GM23338 (cell line): ENCODE measurements at regions not wholly inside any gene's neighbourhood (a gene's known extent, or its start where the extent isn't known, plus 50 kb on each side); places are given as distances from the start of the nearest gene placed in this dataset.

Source experiments
- ATAC-seq: fragments of 200-7000 bp; cut with Tn5 transposase; 3 replicates; pipeline ENCODE4 v1.9.1; 2020
- DNase-seq: peaks from one replicate; pipeline ENCODE4 v3.0.0-alpha.2; 2015; ENCODE audit warnings: low spot score
- H2AFZ ChIP-seq: fragments of 200-600 bp; sonication (generic); 2 replicates; pipeline ENCODE4 v1.8.0; 2016; ENCODE audit warnings: antibody characterized with exemption, mild to moderate bottlenecking, moderate library complexity
- H3F3A ChIP-seq: fragments of 200-600 bp; sonication (generic); replicated peaks from 2 replicates; pipeline ENCODE4 v1.8.0; 2017; ENCODE audit warnings: antibody characterized with exemption, mixed run types, low read depth
- H3K27ac ChIP-seq: fragments of 200-600 bp; sonication (generic); 2 replicates; pipeline ENCODE4 v1.6.1; 2016; ENCODE audit warnings: low read depth
- H3K27me3 ChIP-seq: fragments of 200-600 bp; sonication (generic); 2 replicates; pipeline ENCODE4 v1.8.0; 2016; ENCODE audit warnings: mild to moderate bottlenecking, mixed run types, moderate library complexity; ENCODE audit not compliant: insufficient read depth
- H3K36me3 ChIP-seq: fragments of 200-600 bp; sonication (generic); 2 replicates; pipeline ENCODE4 v1.8.0; 2016; ENCODE audit warnings: mild to moderate bottlenecking; ENCODE audit not compliant: insufficient read depth
- H3K4me1 ChIP-seq: fragments of 200-600 bp; sonication (generic); 2 replicates; pipeline ENCODE4 v1.8.0; 2016; ENCODE audit warnings: mild to moderate bottlenecking, moderate library complexity; ENCODE audit not compliant: insufficient read depth
- H3K4me2 ChIP-seq: fragments of 200-600 bp; sonication (generic); 2 replicates; pipeline ENCODE4 v1.7.1; 2017; ENCODE audit warnings: mixed run types
- H3K4me3 ChIP-seq: fragments of 200-600 bp; sonication (generic); 2 replicates; pipeline ENCODE4 v1.6.1; 2016; ENCODE audit warnings: mixed run types
- H3K79me2 ChIP-seq: fragments of 200-600 bp; sonication (generic); replicated peaks from 2 replicates; pipeline ENCODE4 v1.8.0; 2017; ENCODE audit warnings: mild to moderate bottlenecking; ENCODE audit not compliant: insufficient read depth
- H3K9me2 ChIP-seq: fragments of 200-600 bp; sonication (generic); 2 replicates; pipeline ENCODE4 v1.8.0; 2017; ENCODE audit not compliant: insufficient read depth
- H4K20me1 ChIP-seq: fragments of 200-600 bp; sonication (generic); replicated peaks from 2 replicates; pipeline ENCODE4 v1.8.0; 2017; ENCODE audit warnings: mild to moderate bottlenecking; ENCODE audit not compliant: insufficient read depth
- H3K27ac Mint-ChIP-seq: 2 replicates; pipeline ENCODE4 v1.8.0; 2020; ENCODE audit warnings: inconsistent platforms, mild to moderate bottlenecking, moderate library complexity, mixed read lengths
- H3K27me3 Mint-ChIP-seq: 3 replicates; pipeline ENCODE4 v1.8.0; 2022; ENCODE audit warnings: low read depth, mild to moderate bottlenecking, moderate library complexity, mixed read lengths, inconsistent platforms; ENCODE audit not compliant: insufficient read depth, poor library complexity
- H3K36me3 Mint-ChIP-seq: 3 replicates; pipeline ENCODE4 v1.8.0; 2021; ENCODE audit warnings: low read depth, mild to moderate bottlenecking, inconsistent platforms, moderate library complexity, mixed read lengths
- H3K4me1 Mint-ChIP-seq: 3 replicates; pipeline ENCODE4 v1.8.0; 2020; ENCODE audit warnings: mild to moderate bottlenecking, inconsistent platforms, mixed read lengths
- H3K4me3 Mint-ChIP-seq: 3 replicates; pipeline ENCODE4 v1.8.0; 2021; ENCODE audit warnings: moderate library complexity, mild to moderate bottlenecking, inconsistent platforms, mixed read lengths
- H3K9me3 Mint-ChIP-seq: 3 replicates; pipeline ENCODE4 v1.8.0; 2020; ENCODE audit warnings: moderate library complexity, mild to moderate bottlenecking, inconsistent platforms, mixed read lengths
- CREB1 ChIP-seq: fragments of 250-450 bp; sonication (Bioruptor Pico); IDR thresholded peaks from 2 replicates; pipeline ENCODE4 v1.5.0; 2020; ENCODE audit warnings: low read depth, mild to moderate bottlenecking, moderate library complexity
- EZH2 ChIP-seq: fragments of 200-600 bp; sonication (generic); IDR thresholded peaks from one replicate; pipeline ENCODE4 v1.8.0; 2017; ENCODE audit warnings: antibody characterized with exemption, mild to moderate bottlenecking, low read depth; ENCODE audit not compliant: unreplicated experiment
- EZH2phosphoT487 ChIP-seq: fragments of 200-600 bp; sonication (generic); IDR thresholded peaks from one replicate; pipeline ENCODE4 v1.8.1; 2018; ENCODE audit warnings: antibody characterized with exemption; ENCODE audit not compliant: unreplicated experiment
- JUNB ChIP-seq: IDR thresholded peaks from one replicate; pipeline ENCODE4 v1.6.1; 2016; ENCODE audit warnings: antibody characterized with exemption; ENCODE audit not compliant: unreplicated experiment
- NANOG ChIP-seq: IDR thresholded peaks from 2 replicates; pipeline ENCODE4 v1.6.1; 2016; ENCODE audit warnings: antibody characterized with exemption, borderline replicate concordance
- POLR2AphosphoS5 ChIP-seq: IDR thresholded peaks from 2 replicates; pipeline ENCODE4 v1.6.1; 2016; ENCODE audit warnings: antibody characterized with exemption, low read depth
- STAT1 ChIP-seq: IDR thresholded peaks from one replicate; pipeline ENCODE4 v1.6.1; 2016; ENCODE audit warnings: antibody characterized with exemption; ENCODE audit not compliant: unreplicated experiment
- ZNF114 ChIP-seq: fragments of 250-450 bp; sonication (Bioruptor Pico); IDR thresholded peaks from 2 replicates; pipeline ENCODE4 v1.5.0; 2020; ENCODE audit warnings: mild to moderate bottlenecking, moderate library complexity
- ZNF331 ChIP-seq: fragments of 250-450 bp; sonication (Bioruptor Pico); IDR thresholded peaks from 2 replicates; pipeline ENCODE4 v1.5.0; 2020; ENCODE audit warnings: low read depth, mild to moderate bottlenecking, moderate library complexity
- TF ChIP-seq, protein P1 (sequence below), 2 experiments: fragments of 200-600 bp in 1 of 2; sonication (generic) in 1 of 2; conservative IDR thresholded peaks; 2 replicates each; pipeline versions ENCODE4 v1.5.1 to v1.6.1; 2016 to 2017; ENCODE audit warnings: antibody characterized with exemption in 2 of 2, low read depth in 2 of 2, mild to moderate bottlenecking in 2 of 2, moderate library complexity in 1 of 2
- TF ChIP-seq, protein P2 (sequence below): IDR thresholded peaks from one replicate; pipeline ENCODE4 v1.6.1; 2018; ENCODE audit warnings: antibody characterized with exemption; ENCODE audit not compliant: unreplicated experiment
- TF ChIP-seq, protein P3 (sequence below): IDR thresholded peaks from 2 replicates; pipeline ENCODE4 v1.6.1; 2016; ENCODE audit warnings: antibody characterized with exemption
- TF ChIP-seq, protein P4 (sequence below): fragments of 250-450 bp; sonication (Bioruptor Pico); IDR thresholded peaks from 2 replicates; pipeline ENCODE4 v1.5.0; 2020; ENCODE audit warnings: mild to moderate bottlenecking, moderate library complexity

DNA sequence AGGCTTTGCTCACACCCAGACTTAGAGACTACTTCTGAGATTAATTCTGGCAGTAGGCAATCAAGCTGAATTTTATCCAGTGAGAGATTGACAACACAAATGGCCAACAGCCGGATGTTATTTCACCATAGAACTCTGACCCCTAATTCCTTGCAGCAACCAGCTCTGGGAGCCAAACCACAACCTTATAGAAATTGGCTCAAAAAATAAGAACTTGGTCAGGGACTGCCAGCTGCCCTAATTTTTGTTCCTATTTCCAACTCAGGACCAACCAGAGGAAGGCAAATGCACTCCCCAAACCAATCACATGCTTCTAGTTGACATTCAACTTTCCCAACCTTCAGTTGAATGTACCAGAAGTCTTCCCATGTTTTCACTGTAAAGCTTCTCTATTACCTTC, 269.7 kb downstream of the HS3ST1 start:
- no peak overlapping the region for H3K4me2 ChIP-seq
- H3K4me3 Mint-ChIP-seq, result no peak overlapping the region
- TF ChIP-seq POLR2AphosphoS5 (no peak), STAT1 (no peak), EZH2phosphoT487 (no peak), ZNF114 (no peak), CREB1 (CRISPR knock-in tag) (no peak), NANOG (no peak), JUNB (no peak), EZH2 (no peak), ZNF331 (CRISPR knock-in tag) (no peak)
- TF ChIP-seq, protein P1, sequence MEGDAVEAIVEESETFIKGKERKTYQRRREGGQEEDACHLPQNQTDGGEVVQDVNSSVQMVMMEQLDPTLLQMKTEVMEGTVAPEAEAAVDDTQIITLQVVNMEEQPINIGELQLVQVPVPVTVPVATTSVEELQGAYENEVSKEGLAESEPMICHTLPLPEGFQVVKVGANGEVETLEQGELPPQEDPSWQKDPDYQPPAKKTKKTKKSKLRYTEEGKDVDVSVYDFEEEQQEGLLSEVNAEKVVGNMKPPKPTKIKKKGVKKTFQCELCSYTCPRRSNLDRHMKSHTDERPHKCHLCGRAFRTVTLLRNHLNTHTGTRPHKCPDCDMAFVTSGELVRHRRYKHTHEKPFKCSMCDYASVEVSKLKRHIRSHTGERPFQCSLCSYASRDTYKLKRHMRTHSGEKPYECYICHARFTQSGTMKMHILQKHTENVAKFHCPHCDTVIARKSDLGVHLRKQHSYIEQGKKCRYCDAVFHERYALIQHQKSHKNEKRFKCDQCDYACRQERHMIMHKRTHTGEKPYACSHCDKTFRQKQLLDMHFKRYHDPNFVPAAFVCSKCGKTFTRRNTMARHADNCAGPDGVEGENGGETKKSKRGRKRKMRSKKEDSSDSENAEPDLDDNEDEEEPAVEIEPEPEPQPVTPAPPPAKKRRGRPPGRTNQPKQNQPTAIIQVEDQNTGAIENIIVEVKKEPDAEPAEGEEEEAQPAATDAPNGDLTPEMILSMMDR (conservative IDR thresholded peaks at IDR 0.05; ENCODE audit: low read depth in 2 of 2), result no peak
- TF ChIP-seq, protein P2, sequence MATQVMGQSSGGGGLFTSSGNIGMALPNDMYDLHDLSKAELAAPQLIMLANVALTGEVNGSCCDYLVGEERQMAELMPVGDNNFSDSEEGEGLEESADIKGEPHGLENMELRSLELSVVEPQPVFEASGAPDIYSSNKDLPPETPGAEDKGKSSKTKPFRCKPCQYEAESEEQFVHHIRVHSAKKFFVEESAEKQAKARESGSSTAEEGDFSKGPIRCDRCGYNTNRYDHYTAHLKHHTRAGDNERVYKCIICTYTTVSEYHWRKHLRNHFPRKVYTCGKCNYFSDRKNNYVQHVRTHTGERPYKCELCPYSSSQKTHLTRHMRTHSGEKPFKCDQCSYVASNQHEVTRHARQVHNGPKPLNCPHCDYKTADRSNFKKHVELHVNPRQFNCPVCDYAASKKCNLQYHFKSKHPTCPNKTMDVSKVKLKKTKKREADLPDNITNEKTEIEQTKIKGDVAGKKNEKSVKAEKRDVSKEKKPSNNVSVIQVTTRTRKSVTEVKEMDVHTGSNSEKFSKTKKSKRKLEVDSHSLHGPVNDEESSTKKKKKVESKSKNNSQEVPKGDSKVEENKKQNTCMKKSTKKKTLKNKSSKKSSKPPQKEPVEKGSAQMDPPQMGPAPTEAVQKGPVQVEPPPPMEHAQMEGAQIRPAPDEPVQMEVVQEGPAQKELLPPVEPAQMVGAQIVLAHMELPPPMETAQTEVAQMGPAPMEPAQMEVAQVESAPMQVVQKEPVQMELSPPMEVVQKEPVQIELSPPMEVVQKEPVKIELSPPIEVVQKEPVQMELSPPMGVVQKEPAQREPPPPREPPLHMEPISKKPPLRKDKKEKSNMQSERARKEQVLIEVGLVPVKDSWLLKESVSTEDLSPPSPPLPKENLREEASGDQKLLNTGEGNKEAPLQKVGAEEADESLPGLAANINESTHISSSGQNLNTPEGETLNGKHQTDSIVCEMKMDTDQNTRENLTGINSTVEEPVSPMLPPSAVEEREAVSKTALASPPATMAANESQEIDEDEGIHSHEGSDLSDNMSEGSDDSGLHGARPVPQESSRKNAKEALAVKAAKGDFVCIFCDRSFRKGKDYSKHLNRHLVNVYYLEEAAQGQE, result no peak
- TF ChIP-seq, protein P3, sequence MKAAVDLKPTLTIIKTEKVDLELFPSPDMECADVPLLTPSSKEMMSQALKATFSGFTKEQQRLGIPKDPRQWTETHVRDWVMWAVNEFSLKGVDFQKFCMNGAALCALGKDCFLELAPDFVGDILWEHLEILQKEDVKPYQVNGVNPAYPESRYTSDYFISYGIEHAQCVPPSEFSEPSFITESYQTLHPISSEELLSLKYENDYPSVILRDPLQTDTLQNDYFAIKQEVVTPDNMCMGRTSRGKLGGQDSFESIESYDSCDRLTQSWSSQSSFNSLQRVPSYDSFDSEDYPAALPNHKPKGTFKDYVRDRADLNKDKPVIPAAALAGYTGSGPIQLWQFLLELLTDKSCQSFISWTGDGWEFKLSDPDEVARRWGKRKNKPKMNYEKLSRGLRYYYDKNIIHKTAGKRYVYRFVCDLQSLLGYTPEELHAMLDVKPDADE, result no peak
- TF ChIP-seq, protein P4, sequence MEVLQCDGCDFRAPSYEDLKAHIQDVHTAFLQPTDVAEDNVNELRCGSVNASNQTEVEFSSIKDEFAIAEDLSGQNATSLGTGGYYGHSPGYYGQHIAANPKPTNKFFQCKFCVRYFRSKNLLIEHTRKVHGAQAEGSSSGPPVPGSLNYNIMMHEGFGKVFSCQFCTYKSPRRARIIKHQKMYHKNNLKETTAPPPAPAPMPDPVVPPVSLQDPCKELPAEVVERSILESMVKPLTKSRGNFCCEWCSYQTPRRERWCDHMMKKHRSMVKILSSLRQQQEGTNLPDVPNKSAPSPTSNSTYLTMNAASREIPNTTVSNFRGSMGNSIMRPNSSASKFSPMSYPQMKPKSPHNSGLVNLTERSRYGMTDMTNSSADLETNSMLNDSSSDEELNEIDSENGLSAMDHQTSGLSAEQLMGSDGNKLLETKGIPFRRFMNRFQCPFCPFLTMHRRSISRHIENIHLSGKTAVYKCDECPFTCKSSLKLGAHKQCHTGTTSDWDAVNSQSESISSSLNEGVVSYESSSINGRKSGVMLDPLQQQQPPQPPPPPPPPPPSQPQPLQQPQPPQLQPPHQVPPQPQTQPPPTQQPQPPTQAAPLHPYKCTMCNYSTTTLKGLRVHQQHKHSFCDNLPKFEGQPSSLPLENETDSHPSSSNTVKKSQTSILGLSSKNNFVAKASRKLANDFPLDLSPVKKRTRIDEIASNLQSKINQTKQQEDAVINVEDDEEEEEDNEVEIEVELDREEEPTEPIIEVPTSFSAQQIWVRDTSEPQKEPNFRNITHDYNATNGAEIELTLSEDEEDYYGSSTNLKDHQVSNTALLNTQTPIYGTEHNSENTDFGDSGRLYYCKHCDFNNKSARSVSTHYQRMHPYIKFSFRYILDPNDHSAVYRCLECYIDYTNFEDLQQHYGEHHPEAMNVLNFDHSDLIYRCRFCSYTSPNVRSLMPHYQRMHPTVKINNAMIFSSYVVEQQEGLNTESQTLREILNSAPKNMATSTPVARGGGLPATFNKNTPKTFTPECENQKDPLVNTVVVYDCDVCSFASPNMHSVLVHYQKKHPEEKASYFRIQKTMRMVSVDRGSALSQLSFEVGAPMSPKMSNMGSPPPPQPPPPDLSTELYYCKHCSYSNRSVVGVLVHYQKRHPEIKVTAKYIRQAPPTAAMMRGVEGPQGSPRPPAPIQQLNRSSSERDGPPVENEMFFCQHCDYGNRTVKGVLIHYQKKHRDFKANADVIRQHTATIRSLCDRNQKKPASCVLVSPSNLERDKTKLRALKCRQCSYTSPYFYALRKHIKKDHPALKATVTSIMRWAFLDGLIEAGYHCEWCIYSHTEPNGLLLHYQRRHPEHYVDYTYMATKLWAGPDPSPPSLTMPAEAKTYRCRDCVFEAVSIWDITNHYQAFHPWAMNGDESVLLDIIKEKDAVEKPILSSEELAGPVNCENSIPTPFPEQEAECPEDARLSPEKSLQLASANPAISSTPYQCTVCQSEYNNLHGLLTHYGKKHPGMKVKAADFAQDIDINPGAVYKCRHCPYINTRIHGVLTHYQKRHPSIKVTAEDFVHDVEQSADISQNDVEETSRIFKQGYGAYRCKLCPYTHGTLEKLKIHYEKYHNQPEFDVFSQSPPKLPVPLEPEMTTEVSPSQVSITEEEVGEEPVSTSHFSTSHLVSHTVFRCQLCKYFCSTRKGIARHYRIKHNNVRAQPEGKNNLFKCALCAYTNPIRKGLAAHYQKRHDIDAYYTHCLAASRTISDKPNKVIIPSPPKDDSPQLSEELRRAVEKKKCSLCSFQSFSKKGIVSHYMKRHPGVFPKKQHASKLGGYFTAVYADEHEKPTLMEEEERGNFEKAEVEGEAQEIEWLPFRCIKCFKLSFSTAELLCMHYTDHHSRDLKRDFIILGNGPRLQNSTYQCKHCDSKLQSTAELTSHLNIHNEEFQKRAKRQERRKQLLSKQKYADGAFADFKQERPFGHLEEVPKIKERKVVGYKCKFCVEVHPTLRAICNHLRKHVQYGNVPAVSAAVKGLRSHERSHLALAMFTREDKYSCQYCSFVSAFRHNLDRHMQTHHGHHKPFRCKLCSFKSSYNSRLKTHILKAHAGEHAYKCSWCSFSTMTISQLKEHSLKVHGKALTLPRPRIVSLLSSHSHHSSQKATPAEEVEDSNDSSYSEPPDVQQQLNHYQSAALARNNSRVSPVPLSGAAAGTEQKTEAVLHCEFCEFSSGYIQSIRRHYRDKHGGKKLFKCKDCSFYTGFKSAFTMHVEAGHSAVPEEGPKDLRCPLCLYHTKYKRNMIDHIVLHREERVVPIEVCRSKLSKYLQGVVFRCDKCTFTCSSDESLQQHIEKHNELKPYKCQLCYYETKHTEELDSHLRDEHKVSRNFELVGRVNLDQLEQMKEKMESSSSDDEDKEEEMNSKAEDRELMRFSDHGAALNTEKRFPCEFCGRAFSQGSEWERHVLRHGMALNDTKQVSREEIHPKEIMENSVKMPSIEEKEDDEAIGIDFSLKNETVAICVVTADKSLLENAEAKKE, result no peak

More for the DNA sequence above, 269.7 kb downstream of the HS3ST1 start:
- Histone ChIP-seq H3K36me3 (no peaks in the 10 kb centered on the region), H2AFZ (no peak overlapping the region), H3K27me3 (no peaks in the 10 kb centered on the region), H3K9me2 (no peaks in the 10 kb centered on the region; the same call in 1 of the 2 replicates), H3K4me3 (no peak overlapping the region), H3K4me1 (peaks cover 22% of the 10 kb centered on the region), H3F3A (no peaks in the 10 kb centered on the region), H3K79me2 (no peaks in the 10 kb centered on the region), H3K27ac (no peak overlapping the region), H4K20me1 (no peaks in the 10 kb centered on the region)
- no peaks in the 10 kb centered on the region for H3K27me3 Mint-ChIP-seq
- no peak for DNase-seq
- ATAC-seq, result no peak
- H3K9me3 Mint-ChIP-seq, result no peaks in the 10 kb centered on the region
- H3K36me3 Mint-ChIP-seq, result no peaks in the 10 kb centered on the region; the same call in 2 of the 3 replicates
- H3K4me1 Mint-ChIP-seq, result peaks cover 20% of the 10 kb centered on the region
- H3K27ac Mint-ChIP-seq, result no peak overlapping the region
